WTC11 (cell line): ENCODE measurements at regions not wholly inside any gene's neighbourhood (a gene's known extent, or its start where the extent isn't known, plus 50 kb on each side); places are given as distances from the start of the nearest gene placed in this dataset.

Source experiments
- ATAC-seq: fragments of 200-7000 bp; cut with Tn5 transposase; 2 replicates; pipeline ENCODE4 v1.10.0; 2021; ENCODE audit warnings: mild to moderate bottlenecking, moderate library complexity
- CTCF ChIA-PET: fragments of 300-600 bp; sonication (Branson Sonifier 250); formaldehyde crosslinking; loops from one replicate; lab custom pipeline; 2021; ENCODE audit warnings: antibody characterized with exemption; lab: Charles Lee
- POLR2A ChIA-PET: fragments of 350-600 bp; sonication (Branson Sonifier 250); formaldehyde crosslinking; loops from one replicate; lab custom pipeline; 2021; ENCODE audit warnings: antibody characterized with exemption; lab: Charles Lee
- DNase-seq: peaks from one replicate; pipeline ENCODE4 v3.0.0; 2021; ENCODE audit warnings: low spot score
- H3K27ac Mint-ChIP-seq: 2 replicates; pipeline ENCODE4 v1.8.0; 2021; ENCODE audit warnings: mixed read lengths
- H3K27me3 Mint-ChIP-seq: 2 replicates; pipeline ENCODE4 v1.8.0; 2021; ENCODE audit warnings: low read depth, mild to moderate bottlenecking, moderate library complexity, mixed read lengths
- H3K36me3 Mint-ChIP-seq: 2 replicates; pipeline ENCODE4 v1.8.0; 2021; ENCODE audit warnings: mixed read lengths
- H3K4me1 Mint-ChIP-seq: 2 replicates; pipeline ENCODE4 v1.8.0; 2022; ENCODE audit warnings: mixed read lengths
- H3K4me3 Mint-ChIP-seq: 2 replicates; pipeline ENCODE4 v1.8.0; 2021; ENCODE audit warnings: mild to moderate bottlenecking, moderate library complexity, mixed read lengths
- H3K9me3 Mint-ChIP-seq: 2 replicates; pipeline ENCODE4 v1.8.0; 2021; ENCODE audit warnings: mixed read lengths
- ATF1 ChIP-seq: sonication (generic); formaldehyde crosslinking; IDR thresholded peaks from 2 replicates; pipeline ENCODE4 v1.8.1; 2023; ENCODE audit warnings: mild to moderate bottlenecking, moderate library complexity, missing genetic modification reagents
- ATF3 ChIP-seq: sonication (generic); formaldehyde crosslinking; conservative IDR thresholded peaks from 2 replicates; pipeline ENCODE4 v1.8.1; 2022; ENCODE audit warnings: mild to moderate bottlenecking, missing genetic modification reagents
- CBFB ChIP-seq: sonication (generic); formaldehyde crosslinking; IDR thresholded peaks from 2 replicates; pipeline ENCODE4 v1.8.1; 2022; ENCODE audit warnings: mild to moderate bottlenecking, low read depth, missing genetic modification reagents
- CREB1 ChIP-seq: sonication (generic); formaldehyde crosslinking; IDR thresholded peaks from 2 replicates; pipeline ENCODE4 v1.8.0; 2023; ENCODE audit warnings: mild to moderate bottlenecking, missing genetic modification reagents
- ETV6 ChIP-seq: sonication (generic); formaldehyde crosslinking; IDR thresholded peaks from 2 replicates; pipeline ENCODE4 v1.8.1; 2022; ENCODE audit warnings: mild to moderate bottlenecking, missing genetic modification reagents
- GABPB1 ChIP-seq: sonication (generic); formaldehyde crosslinking; IDR thresholded peaks from 2 replicates; pipeline ENCODE4 v1.8.1; 2023; ENCODE audit warnings: mild to moderate bottlenecking, missing genetic modification reagents
- GRHL2 ChIP-seq: fragments of 250-450 bp; sonication (Bioruptor Pico); IDR thresholded peaks from 2 replicates; pipeline ENCODE4 v1.8.0; 2022; ENCODE audit warnings: mild to moderate bottlenecking, moderate library complexity; ENCODE audit not compliant: insufficient replicate concordance, severe bottlenecking
- JUN ChIP-seq: sonication (generic); formaldehyde crosslinking; IDR thresholded peaks from 2 replicates; pipeline ENCODE4 v1.8.0; 2023; ENCODE audit warnings: mild to moderate bottlenecking, missing genetic modification reagents
- MXD4 ChIP-seq: fragments of 250-450 bp; sonication (Bioruptor Pico); IDR thresholded peaks from 2 replicates; pipeline ENCODE4 v1.8.0; 2021; ENCODE audit warnings: mild to moderate bottlenecking, moderate library complexity, borderline replicate concordance
- MYBL2 ChIP-seq: sonication (generic); formaldehyde crosslinking; IDR thresholded peaks from 2 replicates; pipeline ENCODE4 v1.8.1; 2023; ENCODE audit warnings: mild to moderate bottlenecking, moderate library complexity, missing genetic modification reagents
- OVOL2 ChIP-seq: fragments of 250-450 bp; sonication (Bioruptor Pico); IDR thresholded peaks from 2 replicates; pipeline ENCODE4 v1.9.0; 2021; ENCODE audit warnings: mild to moderate bottlenecking, borderline replicate concordance
- PRRX2 ChIP-seq: fragments of 250-450 bp; sonication (Bioruptor Pico); IDR thresholded peaks from 2 replicates; pipeline ENCODE4 v1.8.0; 2021; ENCODE audit warnings: mild to moderate bottlenecking
- RELA ChIP-seq: sonication (generic); formaldehyde crosslinking; IDR thresholded peaks from 2 replicates; pipeline ENCODE4 v1.8.1; 2022; ENCODE audit warnings: missing genetic modification reagents, mild to moderate bottlenecking, borderline replicate concordance
- SP1 ChIP-seq: sonication (generic); formaldehyde crosslinking; conservative IDR thresholded peaks from 2 replicates; pipeline ENCODE4 v1.8.1; 2022; ENCODE audit warnings: missing genetic modification reagents
- TEAD4 ChIP-seq: sonication (generic); formaldehyde crosslinking; IDR thresholded peaks from 2 replicates; pipeline ENCODE4 v1.8.0; 2022; ENCODE audit warnings: mild to moderate bottlenecking, missing genetic modification reagents
- ZNF263 ChIP-seq: sonication (generic); formaldehyde crosslinking; IDR thresholded peaks from 2 replicates; pipeline ENCODE4 v1.8.1; 2022; ENCODE audit warnings: low read depth, mild to moderate bottlenecking, moderate library complexity, missing genetic modification reagents
- TF ChIP-seq, protein P1 (sequence below): sonication (generic); formaldehyde crosslinking; IDR thresholded peaks from 2 replicates; pipeline ENCODE4 v1.8.0; 2022; ENCODE audit warnings: missing genetic modification reagents
- TF ChIP-seq, protein P2 (sequence below): fragments of 250-450 bp; sonication (Bioruptor Pico); IDR thresholded peaks from 2 replicates; pipeline ENCODE4 v1.9.0; 2021; ENCODE audit warnings: moderate library complexity, mild to moderate bottlenecking, inconsistent platforms, borderline replicate concordance
- TF ChIP-seq, protein P3 (sequence below): sonication (generic); formaldehyde crosslinking; IDR thresholded peaks from 2 replicates; pipeline ENCODE4 v1.8.1; 2023; ENCODE audit warnings: mild to moderate bottlenecking, missing genetic modification reagents
- TF ChIP-seq, protein P4 (sequence below): fragments of 200-600 bp; IDR thresholded peaks from 2 replicates; pipeline ENCODE4 v1.8.0; 2022; ENCODE audit warnings: antibody characterized with exemption
- TF ChIP-seq, protein P5 (sequence below): sonication (generic); formaldehyde crosslinking; IDR thresholded peaks from 2 replicates; pipeline ENCODE4 v1.8.0; 2023; ENCODE audit warnings: missing genetic modification reagents
- TF ChIP-seq, protein P6 (sequence below): sonication (generic); formaldehyde crosslinking; conservative IDR thresholded peaks from 2 replicates; pipeline ENCODE4 v1.8.1; 2023; ENCODE audit warnings: mild to moderate bottlenecking, low read depth, missing genetic modification reagents, moderate library complexity

- TF ChIP-seq, protein P1, sequence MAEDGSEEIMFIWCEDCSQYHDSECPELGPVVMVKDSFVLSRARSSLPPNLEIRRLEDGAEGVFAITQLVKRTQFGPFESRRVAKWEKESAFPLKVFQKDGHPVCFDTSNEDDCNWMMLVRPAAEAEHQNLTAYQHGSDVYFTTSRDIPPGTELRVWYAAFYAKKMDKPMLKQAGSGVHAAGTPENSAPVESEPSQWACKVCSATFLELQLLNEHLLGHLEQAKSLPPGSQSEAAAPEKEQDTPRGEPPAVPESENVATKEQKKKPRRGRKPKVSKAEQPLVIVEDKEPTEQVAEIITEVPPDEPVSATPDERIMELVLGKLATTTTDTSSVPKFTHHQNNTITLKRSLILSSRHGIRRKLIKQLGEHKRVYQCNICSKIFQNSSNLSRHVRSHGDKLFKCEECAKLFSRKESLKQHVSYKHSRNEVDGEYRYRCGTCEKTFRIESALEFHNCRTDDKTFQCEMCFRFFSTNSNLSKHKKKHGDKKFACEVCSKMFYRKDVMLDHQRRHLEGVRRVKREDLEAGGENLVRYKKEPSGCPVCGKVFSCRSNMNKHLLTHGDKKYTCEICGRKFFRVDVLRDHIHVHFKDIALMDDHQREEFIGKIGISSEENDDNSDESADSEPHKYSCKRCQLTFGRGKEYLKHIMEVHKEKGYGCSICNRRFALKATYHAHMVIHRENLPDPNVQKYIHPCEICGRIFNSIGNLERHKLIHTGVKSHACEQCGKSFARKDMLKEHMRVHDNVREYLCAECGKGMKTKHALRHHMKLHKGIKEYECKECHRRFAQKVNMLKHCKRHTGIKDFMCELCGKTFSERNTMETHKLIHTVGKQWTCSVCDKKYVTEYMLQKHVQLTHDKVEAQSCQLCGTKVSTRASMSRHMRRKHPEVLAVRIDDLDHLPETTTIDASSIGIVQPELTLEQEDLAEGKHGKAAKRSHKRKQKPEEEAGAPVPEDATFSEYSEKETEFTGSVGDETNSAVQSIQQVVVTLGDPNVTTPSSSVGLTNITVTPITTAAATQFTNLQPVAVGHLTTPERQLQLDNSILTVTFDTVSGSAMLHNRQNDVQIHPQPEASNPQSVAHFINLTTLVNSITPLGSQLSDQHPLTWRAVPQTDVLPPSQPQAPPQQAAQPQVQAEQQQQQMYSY = no peak
Measured at GRCh38 chr3:106403371-106404145, 534.7 kb upstream of the CBLB start (continued).

- TF ChIP-seq ATF1 (CRISPR knock-in tag) (no peak), OVOL2 (no peak), TEAD4 (CRISPR knock-in tag) (no peak), JUN (no peak), ATF3 (CRISPR knock-in tag) (no peak), RELA (CRISPR knock-in tag) (no peak), MXD4 (CRISPR knock-in tag) (no peak), GRHL2 (CRISPR knock-in tag) (no peak)
- TF ChIP-seq, protein P2, sequence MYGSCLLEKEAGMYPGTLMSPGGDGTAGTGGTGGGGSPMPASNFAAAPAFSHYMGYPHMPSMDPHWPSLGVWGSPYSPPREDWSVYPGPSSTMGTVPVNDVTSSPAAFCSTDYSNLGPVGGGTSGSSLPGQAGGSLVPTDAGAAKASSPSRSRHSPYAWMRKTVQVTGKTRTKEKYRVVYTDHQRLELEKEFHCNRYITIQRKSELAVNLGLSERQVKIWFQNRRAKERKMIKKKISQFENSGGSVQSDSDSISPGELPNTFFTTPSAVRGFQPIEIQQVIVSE = no peak
- H3K27ac Mint-ChIP-seq = no peak overlapping the region
- ChIA-PET POLR2A (no interaction called here), CTCF (no interaction called here)
- no peaks in the 10 kb centered on the region for H3K27me3 Mint-ChIP-seq
- H3K36me3 Mint-ChIP-seq = peaks cover 6% of the 10 kb centered on the region
- H3K9me3 Mint-ChIP-seq = peaks cover 18% of the 10 kb centered on the region
- ATAC-seq (no peak), DNase-seq (no peak)
- peaks cover 4% of the 10 kb centered on the region for H3K4me1 Mint-ChIP-seq
- H3K4me3 Mint-ChIP-seq = no peak overlapping the region
Measured at GRCh38 chr3:106413683-106414082, 544.9 kb upstream of the CBLB start.

GRCh38 chr3:106420628-106421027, 551.8 kb upstream of the CBLB start:
- ATAC-seq = no peak
- POLR2A ChIA-PET = no interaction called here
- Mint-ChIP-seq H3K4me3 (no peak overlapping the region), H3K36me3 (no peaks in the 10 kb centered on the region), H3K9me3 (no peaks in the 10 kb centered on the region), H3K27me3 (no peaks in the 10 kb centered on the region), H3K4me1 (no peaks in the 10 kb centered on the region), H3K27ac (no peak overlapping the region)
- CTCF ChIA-PET = no interaction called here
- DNase-seq = no peak
- no peak for TF ChIP-seq CREB1 (CRISPR knock-in tag)
- no peak for TF ChIP-seq GABPB1
- no peak for TF ChIP-seq ZNF263 (CRISPR knock-in tag)
- TF ChIP-seq, protein P3, sequence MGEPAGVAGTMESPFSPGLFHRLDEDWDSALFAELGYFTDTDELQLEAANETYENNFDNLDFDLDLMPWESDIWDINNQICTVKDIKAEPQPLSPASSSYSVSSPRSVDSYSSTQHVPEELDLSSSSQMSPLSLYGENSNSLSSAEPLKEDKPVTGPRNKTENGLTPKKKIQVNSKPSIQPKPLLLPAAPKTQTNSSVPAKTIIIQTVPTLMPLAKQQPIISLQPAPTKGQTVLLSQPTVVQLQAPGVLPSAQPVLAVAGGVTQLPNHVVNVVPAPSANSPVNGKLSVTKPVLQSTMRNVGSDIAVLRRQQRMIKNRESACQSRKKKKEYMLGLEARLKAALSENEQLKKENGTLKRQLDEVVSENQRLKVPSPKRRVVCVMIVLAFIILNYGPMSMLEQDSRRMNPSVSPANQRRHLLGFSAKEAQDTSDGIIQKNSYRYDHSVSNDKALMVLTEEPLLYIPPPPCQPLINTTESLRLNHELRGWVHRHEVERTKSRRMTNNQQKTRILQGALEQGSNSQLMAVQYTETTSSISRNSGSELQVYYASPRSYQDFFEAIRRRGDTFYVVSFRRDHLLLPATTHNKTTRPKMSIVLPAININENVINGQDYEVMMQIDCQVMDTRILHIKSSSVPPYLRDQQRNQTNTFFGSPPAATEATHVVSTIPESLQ (CRISPR knock-in tag) = no peak
- TF ChIP-seq, protein P4, sequence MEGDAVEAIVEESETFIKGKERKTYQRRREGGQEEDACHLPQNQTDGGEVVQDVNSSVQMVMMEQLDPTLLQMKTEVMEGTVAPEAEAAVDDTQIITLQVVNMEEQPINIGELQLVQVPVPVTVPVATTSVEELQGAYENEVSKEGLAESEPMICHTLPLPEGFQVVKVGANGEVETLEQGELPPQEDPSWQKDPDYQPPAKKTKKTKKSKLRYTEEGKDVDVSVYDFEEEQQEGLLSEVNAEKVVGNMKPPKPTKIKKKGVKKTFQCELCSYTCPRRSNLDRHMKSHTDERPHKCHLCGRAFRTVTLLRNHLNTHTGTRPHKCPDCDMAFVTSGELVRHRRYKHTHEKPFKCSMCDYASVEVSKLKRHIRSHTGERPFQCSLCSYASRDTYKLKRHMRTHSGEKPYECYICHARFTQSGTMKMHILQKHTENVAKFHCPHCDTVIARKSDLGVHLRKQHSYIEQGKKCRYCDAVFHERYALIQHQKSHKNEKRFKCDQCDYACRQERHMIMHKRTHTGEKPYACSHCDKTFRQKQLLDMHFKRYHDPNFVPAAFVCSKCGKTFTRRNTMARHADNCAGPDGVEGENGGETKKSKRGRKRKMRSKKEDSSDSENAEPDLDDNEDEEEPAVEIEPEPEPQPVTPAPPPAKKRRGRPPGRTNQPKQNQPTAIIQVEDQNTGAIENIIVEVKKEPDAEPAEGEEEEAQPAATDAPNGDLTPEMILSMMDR = no peak
- no peak for TF ChIP-seq SP1
- TF ChIP-seq ETV6 (CRISPR knock-in tag) = no peak
- TF ChIP-seq, protein P5, sequence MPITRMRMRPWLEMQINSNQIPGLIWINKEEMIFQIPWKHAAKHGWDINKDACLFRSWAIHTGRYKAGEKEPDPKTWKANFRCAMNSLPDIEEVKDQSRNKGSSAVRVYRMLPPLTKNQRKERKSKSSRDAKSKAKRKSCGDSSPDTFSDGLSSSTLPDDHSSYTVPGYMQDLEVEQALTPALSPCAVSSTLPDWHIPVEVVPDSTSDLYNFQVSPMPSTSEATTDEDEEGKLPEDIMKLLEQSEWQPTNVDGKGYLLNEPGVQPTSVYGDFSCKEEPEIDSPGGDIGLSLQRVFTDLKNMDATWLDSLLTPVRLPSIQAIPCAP (CRISPR knock-in tag) = no peak
- no peak for TF ChIP-seq PRRX2 (CRISPR knock-in tag)
- TF ChIP-seq, protein P6, sequence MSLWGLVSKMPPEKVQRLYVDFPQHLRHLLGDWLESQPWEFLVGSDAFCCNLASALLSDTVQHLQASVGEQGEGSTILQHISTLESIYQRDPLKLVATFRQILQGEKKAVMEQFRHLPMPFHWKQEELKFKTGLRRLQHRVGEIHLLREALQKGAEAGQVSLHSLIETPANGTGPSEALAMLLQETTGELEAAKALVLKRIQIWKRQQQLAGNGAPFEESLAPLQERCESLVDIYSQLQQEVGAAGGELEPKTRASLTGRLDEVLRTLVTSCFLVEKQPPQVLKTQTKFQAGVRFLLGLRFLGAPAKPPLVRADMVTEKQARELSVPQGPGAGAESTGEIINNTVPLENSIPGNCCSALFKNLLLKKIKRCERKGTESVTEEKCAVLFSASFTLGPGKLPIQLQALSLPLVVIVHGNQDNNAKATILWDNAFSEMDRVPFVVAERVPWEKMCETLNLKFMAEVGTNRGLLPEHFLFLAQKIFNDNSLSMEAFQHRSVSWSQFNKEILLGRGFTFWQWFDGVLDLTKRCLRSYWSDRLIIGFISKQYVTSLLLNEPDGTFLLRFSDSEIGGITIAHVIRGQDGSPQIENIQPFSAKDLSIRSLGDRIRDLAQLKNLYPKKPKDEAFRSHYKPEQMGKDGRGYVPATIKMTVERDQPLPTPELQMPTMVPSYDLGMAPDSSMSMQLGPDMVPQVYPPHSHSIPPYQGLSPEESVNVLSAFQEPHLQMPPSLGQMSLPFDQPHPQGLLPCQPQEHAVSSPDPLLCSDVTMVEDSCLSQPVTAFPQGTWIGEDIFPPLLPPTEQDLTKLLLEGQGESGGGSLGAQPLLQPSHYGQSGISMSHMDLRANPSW = no peak
- TF ChIP-seq CBFB (CRISPR knock-in tag) = no peak
- TF ChIP-seq MYBL2 (CRISPR knock-in tag) = no peak
